ENCODE measurements at regions not wholly inside any gene's neighbourhood (a gene's known extent, or its start where the extent isn't known, plus 50 kb on each side); places are given as distances from the start of the nearest gene placed in this dataset.

DNA sequence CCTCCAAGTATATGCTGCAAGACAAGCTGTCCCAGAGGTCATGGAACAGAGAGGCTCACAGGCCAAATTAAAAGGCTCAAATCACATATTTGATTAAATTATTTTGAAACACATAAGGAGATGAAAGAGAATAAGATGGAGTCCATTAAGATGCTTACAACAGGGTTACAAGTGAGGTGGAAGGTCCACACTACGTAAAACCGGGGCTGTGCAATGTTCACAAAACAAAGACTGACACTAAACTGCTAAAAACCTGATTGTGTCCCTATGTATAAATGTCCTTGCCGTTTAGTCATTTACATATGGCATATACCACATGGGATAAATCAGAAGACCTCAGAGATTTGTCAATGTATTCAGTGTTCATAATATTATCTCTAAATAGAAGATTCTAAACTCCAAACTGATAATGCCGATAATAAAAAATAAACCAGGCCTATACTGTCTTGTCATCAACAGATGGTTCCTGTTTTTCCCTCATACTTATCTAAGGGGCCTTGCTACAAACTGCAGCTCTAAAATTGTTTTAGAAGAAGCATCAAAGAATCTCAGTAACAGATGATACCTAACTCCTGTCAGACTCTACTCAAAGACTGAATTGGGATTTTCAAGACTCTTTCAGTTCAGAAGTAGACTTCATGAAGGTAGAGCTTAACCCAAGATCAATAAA lies 51.8 kb upstream of the RIPOR2 start:
- TF ChIP-seq, protein P1, sequence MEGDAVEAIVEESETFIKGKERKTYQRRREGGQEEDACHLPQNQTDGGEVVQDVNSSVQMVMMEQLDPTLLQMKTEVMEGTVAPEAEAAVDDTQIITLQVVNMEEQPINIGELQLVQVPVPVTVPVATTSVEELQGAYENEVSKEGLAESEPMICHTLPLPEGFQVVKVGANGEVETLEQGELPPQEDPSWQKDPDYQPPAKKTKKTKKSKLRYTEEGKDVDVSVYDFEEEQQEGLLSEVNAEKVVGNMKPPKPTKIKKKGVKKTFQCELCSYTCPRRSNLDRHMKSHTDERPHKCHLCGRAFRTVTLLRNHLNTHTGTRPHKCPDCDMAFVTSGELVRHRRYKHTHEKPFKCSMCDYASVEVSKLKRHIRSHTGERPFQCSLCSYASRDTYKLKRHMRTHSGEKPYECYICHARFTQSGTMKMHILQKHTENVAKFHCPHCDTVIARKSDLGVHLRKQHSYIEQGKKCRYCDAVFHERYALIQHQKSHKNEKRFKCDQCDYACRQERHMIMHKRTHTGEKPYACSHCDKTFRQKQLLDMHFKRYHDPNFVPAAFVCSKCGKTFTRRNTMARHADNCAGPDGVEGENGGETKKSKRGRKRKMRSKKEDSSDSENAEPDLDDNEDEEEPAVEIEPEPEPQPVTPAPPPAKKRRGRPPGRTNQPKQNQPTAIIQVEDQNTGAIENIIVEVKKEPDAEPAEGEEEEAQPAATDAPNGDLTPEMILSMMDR (conservative IDR thresholded peaks at IDR 0.05; ENCODE audit: low read length): no peak
- no peak for TF ChIP-seq EZH2phosphoT487 (IDR thresholded peaks at IDR 0.05; ENCODE audit: borderline replicate concordance)
- Histone ChIP-seq H3K9me2 (replicated peaks; ENCODE audit: low read depth, low read length) (no peaks in the 10 kb centered on the region), H3K27me3 (ENCODE audit: insufficient read depth, low read length, poor library complexity, severe bottlenecking) (no peaks in the 10 kb centered on the region), H3F3A (ENCODE audit: low read depth) (no peaks in the 10 kb centered on the region), H3K4me3 (ENCODE audit: low read length, poor library complexity, severe bottlenecking) (no peak overlapping the region), H3K4me2 (ENCODE audit: low read depth, low read length, poor library complexity, severe bottlenecking) (no peak overlapping the region), H3K9me3 (ENCODE audit: insufficient read depth, low read depth, low read length) (no peaks in the 10 kb centered on the region), H4K20me1 (ENCODE audit: insufficient read depth, low read length, poor library complexity, severe bottlenecking) (peaks cover 34% of the 10 kb centered on the region), H2AFZ (ENCODE audit: low read length) (no peak overlapping the region), H3K9ac (ENCODE audit: low read depth, low read length, poor library complexity, severe bottlenecking) (no peak overlapping the region), H3K4me1 (ENCODE audit: insufficient read depth, low read length, poor library complexity, severe bottlenecking) (peaks cover 9% of the 10 kb centered on the region), H3K79me2 (ENCODE audit: insufficient read depth, low read length) (peaks cover 82% of the 10 kb centered on the region), H3K36me3 (ENCODE audit: insufficient read depth, low read length) (peaks cover 25% of the 10 kb centered on the region)

DNA sequence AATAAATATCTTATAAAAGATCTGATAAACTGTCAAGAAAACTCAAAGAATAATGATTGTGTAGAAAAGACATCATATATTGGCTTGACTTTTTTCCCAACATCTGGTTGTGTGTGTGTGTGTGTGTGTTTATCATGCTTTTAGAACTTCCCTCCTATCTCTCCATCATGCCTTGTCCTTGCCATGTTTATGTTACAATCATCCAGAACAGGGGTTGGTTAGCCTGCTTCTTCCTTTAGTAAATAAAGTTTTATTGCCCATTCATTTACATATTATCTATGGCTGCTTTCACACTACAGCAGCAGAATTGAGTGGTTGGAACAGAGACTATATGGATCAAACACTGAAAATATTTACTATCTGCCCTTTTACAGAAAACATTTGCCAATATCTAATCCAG lies 52.8 kb upstream of the RIPOR2 start:
- Histone ChIP-seq H3K4me1 (ENCODE audit: insufficient read depth, low read length, poor library complexity, severe bottlenecking) (peaks cover 9% of the 10 kb centered on the region), H3K9me3 (ENCODE audit: insufficient read depth, low read depth, low read length) (no peaks in the 10 kb centered on the region), H3K9ac (ENCODE audit: low read depth, low read length, poor library complexity, severe bottlenecking) (no peak overlapping the region), H3F3A (ENCODE audit: low read depth) (no peaks in the 10 kb centered on the region), H3K79me2 (ENCODE audit: insufficient read depth, low read length) (peaks cover 74% of the 10 kb centered on the region), H3K4me3 (ENCODE audit: low read length, poor library complexity, severe bottlenecking) (no peak overlapping the region), H4K20me1 (ENCODE audit: insufficient read depth, low read length, poor library complexity, severe bottlenecking) (peaks cover 38% of the 10 kb centered on the region), H3K27me3 (ENCODE audit: insufficient read depth, low read length, poor library complexity, severe bottlenecking) (no peaks in the 10 kb centered on the region), H3K36me3 (ENCODE audit: insufficient read depth, low read length) (peaks cover 28% of the 10 kb centered on the region), H3K4me2 (ENCODE audit: low read depth, low read length, poor library complexity, severe bottlenecking) (no peak overlapping the region), H2AFZ (ENCODE audit: low read length) (no peak overlapping the region), H3K9me2 (replicated peaks; ENCODE audit: low read depth, low read length) (no peaks in the 10 kb centered on the region)
- TF ChIP-seq EZH2phosphoT487 (IDR thresholded peaks at IDR 0.05; ENCODE audit: borderline replicate concordance): no peak

DNA sequence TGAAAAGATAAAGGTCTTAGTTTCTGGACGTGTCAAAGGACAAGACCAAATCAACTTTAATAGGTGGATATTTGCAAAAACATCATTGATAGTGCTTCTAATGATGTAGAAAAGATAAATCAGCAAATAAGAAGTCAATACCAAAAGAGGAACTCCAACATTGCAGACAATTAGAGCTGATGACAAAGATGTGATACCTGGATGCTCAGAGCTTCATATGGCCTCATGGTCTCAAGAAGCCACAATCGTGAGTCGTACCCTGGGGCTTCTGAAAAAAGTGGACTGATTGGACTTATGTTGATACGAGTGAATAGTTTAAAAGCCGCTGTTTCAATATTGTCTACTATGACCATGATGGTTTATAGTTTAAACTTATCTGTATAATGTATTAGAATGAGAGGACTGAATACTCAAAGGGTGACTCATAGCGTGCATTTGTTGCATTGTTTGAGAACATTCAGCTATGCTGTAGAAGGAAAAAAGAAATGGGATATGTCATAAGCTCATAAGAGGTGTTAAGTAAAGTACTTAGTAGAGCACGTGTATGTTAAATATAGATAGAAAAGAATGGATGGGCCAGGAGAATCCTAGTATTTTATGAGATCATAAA lies 54.6 kb upstream of the RIPOR2 start:
- Histone ChIP-seq H3F3A (ENCODE audit: low read depth) (no peaks in the 10 kb centered on the region), H3K9me3 (ENCODE audit: insufficient read depth, low read depth, low read length) (no peaks in the 10 kb centered on the region), H2AFZ (ENCODE audit: low read length) (no peak overlapping the region), H3K9ac (ENCODE audit: low read depth, low read length, poor library complexity, severe bottlenecking) (no peak overlapping the region), H3K79me2 (ENCODE audit: insufficient read depth, low read length) (peaks cover 61% of the 10 kb centered on the region), H3K4me2 (ENCODE audit: low read depth, low read length, poor library complexity, severe bottlenecking) (no peak overlapping the region), H3K27me3 (ENCODE audit: insufficient read depth, low read length, poor library complexity, severe bottlenecking) (no peaks in the 10 kb centered on the region), H3K36me3 (ENCODE audit: insufficient read depth, low read length) (peaks cover 34% of the 10 kb centered on the region), H3K4me3 (ENCODE audit: low read length, poor library complexity, severe bottlenecking) (no peak overlapping the region), H3K9me2 (replicated peaks; ENCODE audit: low read depth, low read length) (no peaks in the 10 kb centered on the region), H3K4me1 (ENCODE audit: insufficient read depth, low read length, poor library complexity, severe bottlenecking) (peaks cover 9% of the 10 kb centered on the region), H4K20me1 (ENCODE audit: insufficient read depth, low read length, poor library complexity, severe bottlenecking) (peaks cover 31% of the 10 kb centered on the region)
- no peak for TF ChIP-seq EZH2phosphoT487 (IDR thresholded peaks at IDR 0.05; ENCODE audit: borderline replicate concordance)
- TF ChIP-seq, protein P1 (conservative IDR thresholded peaks at IDR 0.05; ENCODE audit: low read length): no peak

Measured in Loucy (cell line).